ENCODE measurements at regions not wholly inside any gene's neighbourhood (a gene's known extent, or its start where the extent isn't known, plus 50 kb on each side); places are given as distances from the start of the nearest gene placed in this dataset.

DNA sequence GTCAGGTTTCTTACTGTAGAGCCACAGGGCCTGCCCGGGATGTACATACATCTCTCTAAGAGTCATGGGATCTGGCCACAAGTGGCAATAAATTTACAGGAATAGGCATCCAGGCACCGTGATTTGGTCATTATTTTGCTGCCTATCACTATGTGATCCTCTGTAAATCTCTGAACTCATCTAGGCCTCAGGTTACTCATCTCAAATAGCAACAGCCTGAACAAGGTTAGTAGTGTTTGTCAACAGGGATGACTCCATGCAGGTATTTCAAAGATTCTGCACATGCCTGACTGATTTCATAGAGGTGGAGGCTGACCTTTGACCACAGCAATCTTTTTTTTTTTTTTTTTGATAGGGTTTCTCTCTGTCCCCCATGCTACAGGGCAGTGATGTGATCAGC lies 88.8 kb upstream of the TBL1XR1 start:
- FAIRE-seq (no peak), DNase-seq (ENCODE audit: insufficient read length, low spot score) (no peak)
- TF ChIP-seq, protein P1, sequence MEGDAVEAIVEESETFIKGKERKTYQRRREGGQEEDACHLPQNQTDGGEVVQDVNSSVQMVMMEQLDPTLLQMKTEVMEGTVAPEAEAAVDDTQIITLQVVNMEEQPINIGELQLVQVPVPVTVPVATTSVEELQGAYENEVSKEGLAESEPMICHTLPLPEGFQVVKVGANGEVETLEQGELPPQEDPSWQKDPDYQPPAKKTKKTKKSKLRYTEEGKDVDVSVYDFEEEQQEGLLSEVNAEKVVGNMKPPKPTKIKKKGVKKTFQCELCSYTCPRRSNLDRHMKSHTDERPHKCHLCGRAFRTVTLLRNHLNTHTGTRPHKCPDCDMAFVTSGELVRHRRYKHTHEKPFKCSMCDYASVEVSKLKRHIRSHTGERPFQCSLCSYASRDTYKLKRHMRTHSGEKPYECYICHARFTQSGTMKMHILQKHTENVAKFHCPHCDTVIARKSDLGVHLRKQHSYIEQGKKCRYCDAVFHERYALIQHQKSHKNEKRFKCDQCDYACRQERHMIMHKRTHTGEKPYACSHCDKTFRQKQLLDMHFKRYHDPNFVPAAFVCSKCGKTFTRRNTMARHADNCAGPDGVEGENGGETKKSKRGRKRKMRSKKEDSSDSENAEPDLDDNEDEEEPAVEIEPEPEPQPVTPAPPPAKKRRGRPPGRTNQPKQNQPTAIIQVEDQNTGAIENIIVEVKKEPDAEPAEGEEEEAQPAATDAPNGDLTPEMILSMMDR (IDR thresholded peaks at IDR 0.05; ENCODE audit: insufficient read depth, missing control alignments), result no peak

GRCh38 chr3:177287231-177287630 lies 89.9 kb upstream of the TBL1XR1 start:
- DNase-seq (ENCODE audit: insufficient read length, low spot score), result no peak
- TF ChIP-seq, protein P1 (IDR thresholded peaks at IDR 0.05; ENCODE audit: insufficient read depth, missing control alignments), result no peak
- FAIRE-seq, result no peak

DNA sequence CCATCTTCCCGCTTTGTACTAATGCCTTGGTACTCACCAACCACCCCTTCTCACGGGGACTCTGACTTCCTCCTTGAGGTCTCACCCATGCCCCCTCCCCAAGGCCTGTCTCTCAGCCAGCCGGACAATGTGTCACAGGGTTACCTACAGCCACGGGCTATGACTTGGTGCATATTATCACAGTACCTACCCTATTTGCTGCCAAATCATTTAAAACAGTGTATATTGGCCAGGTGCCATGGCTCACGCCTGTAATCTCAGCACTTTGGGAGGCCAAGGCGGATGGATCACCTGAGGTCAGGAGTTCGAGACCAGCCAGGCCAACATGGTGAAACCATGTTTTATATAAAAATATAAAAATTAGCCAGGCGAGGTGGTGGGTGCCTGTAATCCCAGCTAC lies 93.4 kb upstream of the TBL1XR1 start:
- FAIRE-seq (no peak), DNase-seq (ENCODE audit: insufficient read length, low spot score) (no peak)
- TF ChIP-seq, protein P1 (IDR thresholded peaks at IDR 0.05; ENCODE audit: insufficient read depth, missing control alignments), result no peak

- TF ChIP-seq, protein P1 (IDR thresholded peaks at IDR 0.05; ENCODE audit: insufficient read depth, missing control alignments), result no peak
- no peak for DNase-seq (ENCODE audit: insufficient read length, low spot score)
- no peak for FAIRE-seq
Measured at GRCh38 chr3:177294221-177294620, 96.9 kb upstream of the TBL1XR1 start.

DNA sequence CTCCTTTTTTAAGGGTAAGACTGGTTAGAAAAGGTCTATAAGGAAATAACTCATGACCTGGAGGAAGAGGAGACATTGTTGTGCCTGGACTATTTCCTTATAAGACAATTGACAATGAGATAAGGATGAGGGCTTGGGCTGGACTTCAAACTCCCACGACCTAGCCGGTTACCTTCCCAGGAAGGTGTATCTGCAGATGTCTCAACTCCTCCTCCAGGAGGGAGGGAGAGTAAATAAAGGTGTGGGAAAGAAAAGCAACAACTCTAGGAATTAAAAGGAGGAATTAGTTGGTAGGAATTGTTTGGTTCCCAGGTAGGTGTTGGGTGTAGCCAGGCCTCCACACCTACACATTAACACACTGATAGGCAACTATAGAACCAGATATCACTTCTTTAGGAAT lies 97.8 kb upstream of the TBL1XR1 start:
- DNase-seq (ENCODE audit: insufficient read length, low spot score), result no peak
- TF ChIP-seq, protein P1 (IDR thresholded peaks at IDR 0.05; ENCODE audit: insufficient read depth, missing control alignments), result no peak
- FAIRE-seq, result no peak

- FAIRE-seq (no peak), DNase-seq (ENCODE audit: insufficient read length, low spot score) (no peak)
- TF ChIP-seq, protein P1 (IDR thresholded peaks at IDR 0.05; ENCODE audit: insufficient read depth, missing control alignments), result no peak
Measured at GRCh38 chr3:177299250-177299649, 102.0 kb upstream of the TBL1XR1 start.

GRCh38 chr3:177300039-177300833 lies 103.0 kb upstream of the TBL1XR1 start:
- FAIRE-seq (no peak), DNase-seq (ENCODE audit: insufficient read length, low spot score) (no peak)
- TF ChIP-seq, protein P1 (IDR thresholded peaks at IDR 0.05; ENCODE audit: insufficient read depth, missing control alignments), result no peak
